ENCODE measurements at regions not wholly inside any gene's neighbourhood (a gene's known extent, or its start where the extent isn't known, plus 50 kb on each side); places are given as distances from the start of the nearest gene placed in this dataset.

DNA sequence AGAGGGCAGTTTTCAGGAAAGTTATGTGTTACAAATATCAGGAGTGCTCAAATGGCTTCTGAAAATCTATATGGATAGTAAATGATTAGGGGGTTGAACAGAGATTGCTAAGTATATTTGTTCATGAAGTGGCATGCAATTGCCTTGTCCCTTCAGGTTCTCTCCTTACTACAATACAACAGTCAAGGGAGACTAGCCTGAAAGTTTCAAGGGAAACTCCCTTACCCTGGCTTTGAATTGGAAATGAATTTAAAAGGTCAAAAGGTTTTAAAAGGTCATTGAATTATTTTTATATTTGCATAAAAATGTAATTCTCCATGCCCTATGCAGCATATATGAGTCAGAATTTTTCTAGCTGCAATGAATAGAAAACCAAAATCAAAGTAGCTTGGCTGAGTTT, 253.1 kb upstream of the SYT1 start:
- Histone ChIP-seq H3K36me3 (ENCODE audit: insufficient read depth, low read length) (no peaks in the 10 kb centered on the region), H3K9me3 (replicated peaks; ENCODE audit: low read length) (no peaks in the 10 kb centered on the region), H3K4me3 (ENCODE audit: low read length) (no peak overlapping the region), H3K4me2 (ENCODE audit: low read length) (no peak overlapping the region), H3K27me3 (ENCODE audit: control insufficient read depth, insufficient read depth, low read length) (no peaks in the 10 kb centered on the region), H3K9ac (ENCODE audit: low read depth, low read length) (no peak overlapping the region), H3K4me1 (ENCODE audit: control insufficient read depth, insufficient read depth, low read length) (no peaks in the 10 kb centered on the region)

DNA sequence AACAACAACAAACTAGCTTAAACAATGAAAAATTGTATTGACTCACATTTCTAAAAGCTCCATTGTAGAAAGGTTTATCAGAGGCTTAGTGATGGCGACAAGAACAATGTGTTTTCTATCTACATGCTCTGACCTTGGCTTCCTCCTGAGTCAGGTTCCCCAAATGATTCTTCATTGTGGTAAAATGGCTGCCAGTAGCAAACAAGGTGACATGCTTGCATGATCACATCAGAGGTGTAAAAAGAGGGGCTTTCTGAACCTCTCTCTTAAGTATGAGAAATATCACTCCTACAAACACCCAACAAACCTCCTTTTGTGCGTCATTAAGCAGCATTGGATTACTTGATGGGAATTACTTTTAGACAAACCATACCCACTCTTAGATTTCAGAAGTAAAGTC, 252.4 kb upstream of the SYT1 start:
- Histone ChIP-seq H3K36me3 (ENCODE audit: insufficient read depth, low read length) (no peaks in the 10 kb centered on the region), H3K9ac (ENCODE audit: low read depth, low read length) (no peak overlapping the region)

DNA sequence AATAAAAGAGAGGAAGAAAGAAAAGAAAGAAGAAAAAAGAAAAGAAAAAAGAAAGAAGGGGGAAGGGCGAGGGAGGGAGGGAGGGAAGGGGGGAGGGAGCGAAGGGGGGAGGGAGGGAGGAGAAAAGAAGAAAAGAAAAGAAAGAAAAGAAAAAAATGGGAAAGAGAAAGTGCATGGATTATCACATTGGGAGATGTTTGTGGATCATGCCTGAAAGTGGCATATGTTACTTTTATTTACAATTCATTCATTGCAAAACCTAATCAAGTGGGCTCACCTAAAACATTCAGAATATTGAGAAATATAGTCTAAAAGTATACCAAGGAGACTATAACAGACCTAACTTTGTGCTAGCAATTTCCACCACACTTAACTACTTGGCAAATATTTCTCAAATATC, 246.9 kb upstream of the SYT1 start:
- H3K9me3 ChIP-seq (replicated peaks; ENCODE audit: low read length): no peaks in the 10 kb centered on the region
- no peaks in the 10 kb centered on the region for H3K36me3 ChIP-seq (ENCODE audit: insufficient read depth, low read length)
- no peaks in the 10 kb centered on the region for H3K4me1 ChIP-seq (ENCODE audit: control insufficient read depth, insufficient read depth, low read length)
- no peaks in the 10 kb centered on the region for H3K27me3 ChIP-seq (ENCODE audit: control insufficient read depth, insufficient read depth, low read length)
- H3K4me2 ChIP-seq (ENCODE audit: low read length): no peak overlapping the region
- H3K9ac ChIP-seq (ENCODE audit: low read depth, low read length): no peak overlapping the region
- H3K4me3 ChIP-seq (ENCODE audit: low read length): no peak overlapping the region

More for the DNA sequence above, 252.4 kb upstream of the SYT1 start:
- Histone ChIP-seq H3K4me3 (ENCODE audit: low read length) (no peak overlapping the region), H3K4me1 (ENCODE audit: control insufficient read depth, insufficient read depth, low read length) (no peaks in the 10 kb centered on the region), H3K9me3 (replicated peaks; ENCODE audit: low read length) (no peaks in the 10 kb centered on the region), H3K27me3 (ENCODE audit: control insufficient read depth, insufficient read depth, low read length) (no peaks in the 10 kb centered on the region), H3K4me2 (ENCODE audit: low read length) (no peak overlapping the region)

DNA sequence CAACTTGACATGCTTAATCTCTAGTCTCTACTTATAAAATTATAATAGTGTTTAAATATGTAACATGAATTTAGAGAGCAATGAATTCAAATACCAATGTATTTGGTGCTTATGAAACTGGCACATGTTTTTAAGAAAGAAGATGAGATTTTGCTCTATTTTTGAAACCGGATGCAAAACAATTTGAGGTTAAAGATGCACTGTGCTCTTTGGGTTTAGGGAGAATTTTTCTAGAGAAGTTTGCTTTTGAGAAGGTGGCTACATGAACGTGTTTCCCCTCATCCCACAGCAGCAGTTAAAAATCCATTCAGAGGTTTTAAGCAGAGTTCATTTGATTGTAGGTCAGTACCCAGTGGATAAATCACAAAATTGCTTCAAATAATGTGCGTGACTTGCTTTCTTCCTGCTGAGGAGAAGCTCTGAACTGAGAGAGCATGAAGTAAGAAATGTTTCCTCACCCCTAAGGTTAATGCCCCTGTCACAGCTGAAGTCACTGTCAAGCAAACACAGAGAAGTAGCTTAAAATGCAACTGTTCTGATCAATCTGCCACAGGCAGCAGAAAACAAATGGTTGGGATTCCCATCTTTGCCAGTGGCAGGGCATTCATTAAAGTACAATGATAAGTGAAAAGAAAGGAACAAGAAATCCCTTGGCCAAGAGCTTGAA, 241.9 kb upstream of the SYT1 start:
- no peak overlapping the region for H3K9ac ChIP-seq (ENCODE audit: low read depth, low read length)
- H3K9me3 ChIP-seq (replicated peaks; ENCODE audit: low read length): no peaks in the 10 kb centered on the region
- no peaks in the 10 kb centered on the region for H3K27me3 ChIP-seq (ENCODE audit: control insufficient read depth, insufficient read depth, low read length)
- H3K4me1 ChIP-seq (ENCODE audit: control insufficient read depth, insufficient read depth, low read length): no peaks in the 10 kb centered on the region
- no peak overlapping the region for H3K4me2 ChIP-seq (ENCODE audit: low read length)
- H3K36me3 ChIP-seq (ENCODE audit: insufficient read depth, low read length): no peaks in the 10 kb centered on the region
- H3K4me3 ChIP-seq (ENCODE audit: low read length): no peak overlapping the region

DNA sequence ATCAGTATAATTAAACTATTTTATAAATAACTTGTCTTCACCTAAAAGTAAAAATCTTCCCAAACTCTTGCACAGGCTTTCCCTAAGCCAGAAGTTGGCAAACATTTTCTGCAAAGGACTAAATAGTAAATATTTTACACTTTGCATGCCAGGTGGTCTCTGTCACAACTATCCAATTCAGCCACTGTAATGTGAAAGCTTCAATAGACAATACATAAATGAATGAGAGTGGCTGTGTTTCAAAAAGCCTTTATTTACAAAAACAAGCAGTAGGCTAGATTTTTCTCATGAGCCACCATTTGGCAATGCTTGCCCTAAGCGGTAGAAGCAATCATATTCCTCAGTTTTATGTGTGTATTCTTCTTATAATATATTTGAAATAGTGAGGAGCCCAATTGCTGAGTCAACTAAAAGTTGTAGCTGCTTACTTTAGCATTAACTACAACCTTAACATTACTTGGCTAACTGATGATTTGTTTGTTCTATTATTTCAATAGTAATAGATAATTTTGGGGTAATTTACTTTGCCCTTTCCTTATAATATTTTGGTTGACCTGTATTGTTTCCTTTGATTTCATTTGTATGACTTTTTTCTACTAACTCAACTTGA, 236.0 kb upstream of the SYT1 start:
- no peaks in the 10 kb centered on the region for H3K9me3 ChIP-seq (replicated peaks; ENCODE audit: low read length)
- H3K4me1 ChIP-seq (ENCODE audit: control insufficient read depth, insufficient read depth, low read length): no peaks in the 10 kb centered on the region
- H3K27me3 ChIP-seq (ENCODE audit: control insufficient read depth, insufficient read depth, low read length): no peaks in the 10 kb centered on the region
- H3K4me2 ChIP-seq (ENCODE audit: low read length): no peak overlapping the region
- H3K4me3 ChIP-seq (ENCODE audit: low read length): no peak overlapping the region
- H3K36me3 ChIP-seq (ENCODE audit: insufficient read depth, low read length): no peaks in the 10 kb centered on the region
- H3K9ac ChIP-seq (ENCODE audit: low read depth, low read length): no peak overlapping the region

DNA sequence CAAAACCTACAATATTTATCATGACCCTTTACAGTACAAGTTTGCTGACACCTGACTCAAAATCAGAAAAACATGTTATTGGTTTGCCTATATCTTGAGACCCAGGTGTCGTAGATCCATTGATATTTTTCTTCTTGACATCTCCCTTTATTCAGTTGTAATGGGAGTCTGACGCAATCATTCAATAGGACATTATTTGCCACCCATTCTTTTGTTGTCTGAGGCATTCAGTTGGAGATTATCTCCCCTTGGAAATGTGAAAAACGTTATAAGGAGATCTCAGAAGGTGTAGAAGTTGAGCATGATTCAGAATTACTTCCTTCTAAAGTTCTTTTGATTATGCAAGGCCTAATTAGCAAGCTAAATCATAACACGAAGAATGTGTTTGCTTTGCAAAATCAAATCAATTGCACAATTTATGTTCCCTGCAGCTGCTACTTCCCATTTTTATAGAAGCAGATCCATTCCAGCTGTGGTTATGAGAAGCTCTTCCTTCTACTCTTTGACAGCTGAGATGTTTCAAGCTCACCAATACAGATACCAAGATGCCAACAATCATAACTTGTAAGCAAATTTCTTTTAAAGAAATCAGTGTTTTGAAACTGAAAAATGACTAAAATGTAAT, 228.2 kb upstream of the SYT1 start:
- H3K9me3 ChIP-seq (replicated peaks; ENCODE audit: low read length): no peaks in the 10 kb centered on the region

DNA sequence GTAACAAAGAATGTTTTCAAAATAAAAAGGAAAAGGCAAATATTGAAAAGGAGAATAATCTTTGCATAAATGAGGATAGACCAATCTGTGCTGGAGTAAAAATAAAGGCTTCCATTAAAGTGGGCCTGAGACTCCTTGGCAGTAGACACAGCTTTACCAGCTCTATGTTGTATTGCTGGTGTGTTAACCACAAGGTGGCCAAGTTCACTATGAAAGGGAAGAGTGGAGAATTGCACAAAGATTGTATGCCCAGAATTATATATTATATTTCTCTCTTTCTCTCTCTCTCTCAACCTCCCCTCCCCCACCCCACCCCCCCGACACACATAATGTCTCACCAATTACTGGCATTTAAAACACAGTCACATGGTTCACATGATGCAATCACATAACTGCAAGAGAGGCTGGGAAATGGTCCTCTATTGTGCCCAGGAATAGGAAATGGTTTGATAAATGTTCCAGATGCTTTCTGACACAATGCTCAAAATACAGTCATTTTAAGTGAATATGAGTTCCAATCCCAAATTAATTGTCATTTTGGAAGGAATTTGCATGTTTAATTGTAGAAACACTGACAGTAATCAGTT, 222.6 kb upstream of the SYT1 start:
- Histone ChIP-seq H3K4me3 (ENCODE audit: low read length) (no peak overlapping the region), H3K4me2 (ENCODE audit: low read length) (no peak overlapping the region), H3K9ac (ENCODE audit: low read depth, low read length) (no peak overlapping the region), H3K9me3 (replicated peaks; ENCODE audit: low read length) (no peaks in the 10 kb centered on the region), H3K4me1 (ENCODE audit: control insufficient read depth, insufficient read depth, low read length) (no peaks in the 10 kb centered on the region), H3K27me3 (ENCODE audit: control insufficient read depth, insufficient read depth, low read length) (no peaks in the 10 kb centered on the region), H3K36me3 (ENCODE audit: insufficient read depth, low read length) (no peaks in the 10 kb centered on the region)

More for the DNA sequence above, 228.2 kb upstream of the SYT1 start:
- Histone ChIP-seq H3K36me3 (ENCODE audit: insufficient read depth, low read length) (no peaks in the 10 kb centered on the region), H3K4me1 (ENCODE audit: control insufficient read depth, insufficient read depth, low read length) (no peaks in the 10 kb centered on the region), H3K4me2 (ENCODE audit: low read length) (no peak overlapping the region), H3K4me3 (ENCODE audit: low read length) (no peak overlapping the region), H3K27me3 (ENCODE audit: control insufficient read depth, insufficient read depth, low read length) (no peaks in the 10 kb centered on the region), H3K9ac (ENCODE audit: low read depth, low read length) (no peak overlapping the region)

DNA sequence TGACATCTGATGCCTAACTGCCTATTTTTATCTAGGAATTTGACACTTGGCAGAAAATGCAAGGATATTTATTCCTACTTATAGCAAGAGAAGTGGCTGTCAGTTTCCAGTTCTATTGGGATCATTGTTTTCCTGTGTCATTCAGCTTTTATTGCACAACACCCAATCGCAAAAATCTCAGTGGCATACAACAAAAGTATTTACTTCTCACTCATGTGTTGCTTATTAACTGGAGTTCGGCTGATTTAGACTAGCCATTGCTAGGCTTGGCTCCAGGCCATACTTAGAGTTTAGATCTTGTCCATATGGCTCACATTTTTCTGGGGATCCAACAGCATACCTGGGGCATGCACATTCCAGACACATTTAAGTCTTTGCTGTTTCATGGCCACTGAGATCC, 218.6 kb upstream of the SYT1 start:
- H3K9me3 ChIP-seq (replicated peaks; ENCODE audit: low read length): no peaks in the 10 kb centered on the region
- no peaks in the 10 kb centered on the region for H3K4me1 ChIP-seq (ENCODE audit: control insufficient read depth, insufficient read depth, low read length)
- H3K36me3 ChIP-seq (ENCODE audit: insufficient read depth, low read length): no peaks in the 10 kb centered on the region
- no peak overlapping the region for H3K4me3 ChIP-seq (ENCODE audit: low read length)
- H3K27me3 ChIP-seq (ENCODE audit: control insufficient read depth, insufficient read depth, low read length): no peaks in the 10 kb centered on the region
- no peak overlapping the region for H3K4me2 ChIP-seq (ENCODE audit: low read length)
- no peak overlapping the region for H3K9ac ChIP-seq (ENCODE audit: low read depth, low read length)

DNA sequence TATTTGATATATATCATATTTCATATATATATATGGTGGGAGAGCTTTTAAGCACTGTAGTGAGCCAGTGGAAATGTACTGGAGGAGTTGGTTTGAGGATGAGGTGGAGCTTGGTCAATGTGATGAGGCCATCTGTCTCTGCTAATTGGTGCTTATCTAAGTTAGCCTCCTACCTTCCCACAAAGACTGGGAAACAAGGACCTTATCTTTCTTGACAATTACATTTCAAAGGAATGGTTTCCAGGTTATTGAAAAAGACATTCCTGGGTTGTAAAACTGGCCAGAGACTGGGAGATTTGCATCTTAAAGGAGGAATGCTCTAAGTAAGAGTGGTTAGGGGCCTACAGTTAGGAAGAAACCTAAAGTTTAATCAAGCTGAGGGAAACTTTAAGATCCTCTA, 212.8 kb upstream of the SYT1 start:
- Histone ChIP-seq H3K4me1 (ENCODE audit: control insufficient read depth, insufficient read depth, low read length) (no peaks in the 10 kb centered on the region), H3K4me2 (ENCODE audit: low read length) (no peak overlapping the region), H3K36me3 (ENCODE audit: insufficient read depth, low read length) (no peaks in the 10 kb centered on the region), H3K4me3 (ENCODE audit: low read length) (no peak overlapping the region), H3K27me3 (ENCODE audit: control insufficient read depth, insufficient read depth, low read length) (no peaks in the 10 kb centered on the region), H3K9me3 (replicated peaks; ENCODE audit: low read length) (no peaks in the 10 kb centered on the region), H3K9ac (ENCODE audit: low read depth, low read length) (no peak overlapping the region)

DNA sequence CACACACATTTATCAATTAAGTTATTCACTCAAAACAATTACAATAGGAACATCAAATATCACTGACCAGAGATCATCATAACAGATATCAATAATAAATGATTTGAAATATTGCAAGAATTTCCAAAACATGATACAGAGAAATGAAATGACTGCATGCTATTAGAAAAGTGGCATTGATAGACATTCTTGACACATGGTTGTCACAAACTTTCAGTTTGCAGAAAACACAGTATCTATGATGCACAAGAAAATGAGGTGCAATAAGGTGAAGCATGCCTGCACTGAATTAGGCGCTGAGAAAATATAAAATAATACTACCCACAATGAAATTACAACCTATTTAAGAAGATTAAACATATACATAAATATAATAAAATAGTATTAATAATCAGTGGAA, 198.0 kb upstream of the SYT1 start:
- H3K9ac ChIP-seq (ENCODE audit: low read depth, low read length): no peak overlapping the region
- no peak overlapping the region for H3K4me3 ChIP-seq (ENCODE audit: low read length)
- no peaks in the 10 kb centered on the region for H3K9me3 ChIP-seq (replicated peaks; ENCODE audit: low read length)
- no peak overlapping the region for H3K4me2 ChIP-seq (ENCODE audit: low read length)
- H3K27me3 ChIP-seq (ENCODE audit: control insufficient read depth, insufficient read depth, low read length): no peaks in the 10 kb centered on the region
- no peaks in the 10 kb centered on the region for H3K4me1 ChIP-seq (ENCODE audit: control insufficient read depth, insufficient read depth, low read length)
- H3K36me3 ChIP-seq (ENCODE audit: insufficient read depth, low read length): no peaks in the 10 kb centered on the region

DNA sequence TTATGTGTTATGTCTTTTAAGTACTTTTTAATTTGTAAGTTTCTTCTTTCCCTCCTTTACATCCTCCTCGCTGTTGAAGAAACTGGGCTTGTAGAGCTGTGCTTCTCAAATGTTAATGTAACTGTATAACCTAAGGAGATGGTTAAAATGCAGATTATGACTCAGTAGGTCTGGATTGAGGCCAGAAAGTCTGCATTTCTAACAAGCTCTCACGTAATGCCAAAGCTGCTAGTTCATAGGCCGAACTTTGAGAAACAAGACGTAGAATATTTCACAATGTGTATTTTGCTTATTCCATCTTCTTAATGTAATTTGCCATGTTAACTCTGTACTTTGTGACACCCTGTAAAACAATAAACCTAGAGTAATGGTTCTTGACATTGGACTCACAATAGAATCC, 193.3 kb upstream of the SYT1 start:
- no peaks in the 10 kb centered on the region for H3K4me1 ChIP-seq (ENCODE audit: control insufficient read depth, insufficient read depth, low read length)
- H3K4me2 ChIP-seq (ENCODE audit: low read length): no peak overlapping the region
- no peaks in the 10 kb centered on the region for H3K27me3 ChIP-seq (ENCODE audit: control insufficient read depth, insufficient read depth, low read length)
- H3K36me3 ChIP-seq (ENCODE audit: insufficient read depth, low read length): no peaks in the 10 kb centered on the region
- no peaks in the 10 kb centered on the region for H3K9me3 ChIP-seq (replicated peaks; ENCODE audit: low read length)
- H3K9ac ChIP-seq (ENCODE audit: low read depth, low read length): no peak overlapping the region
- H3K4me3 ChIP-seq (ENCODE audit: low read length): no peak overlapping the region

All from skeletal muscle satellite cell (primary cell).